GM21515 (cell line): ENCODE measurements at regions not wholly inside any gene's neighbourhood (a gene's known extent, or its start where the extent isn't known, plus 50 kb on each side); places are given as distances from the start of the nearest gene placed in this dataset.

Experiments used
- ATAC-seq: cut with Tn5 transposase; IDR thresholded peaks from one replicate; pipeline ENCODE4 v1.9.1; 2021; ENCODE audit not compliant: unreplicated experiment

GRCh38 chr5:103433211-103433610 lies 129.4 kb downstream of the NUDT12 start:
- ATAC-seq, result no peak

- ATAC-seq, result no peak
Observed at GRCh38 chr5:103428923-103429322, 133.7 kb downstream of the NUDT12 start.

GRCh38 chr5:103428411-103428871 lies 134.1 kb downstream of the NUDT12 start:
- no peak for ATAC-seq

- no peak for ATAC-seq
Observed at GRCh38 chr5:103427326-103427725, 135.3 kb downstream of the NUDT12 start.

- no peak for ATAC-seq
Observed at GRCh38 chr5:103425686-103426454, 136.7 kb downstream of the NUDT12 start.

GRCh38 chr5:103424453-103425205 lies 138.0 kb downstream of the NUDT12 start:
- ATAC-seq, result no peak

- no peak for ATAC-seq
Observed at GRCh38 chr5:103424026-103424425, 138.6 kb downstream of the NUDT12 start.

GRCh38 chr5:103422756-103423155 lies 139.8 kb downstream of the NUDT12 start:
- no peak for ATAC-seq

GRCh38 chr5:103414604-103415003 lies 148.0 kb downstream of the NUDT12 start:
- no peak for ATAC-seq

GRCh38 chr5:103411711-103412110 lies 150.9 kb downstream of the NUDT12 start:
- no peak for ATAC-seq

- peak; percentile 87 for ATAC-seq
Observed at GRCh38 chr5:103410172-103410571, 151.6 kb downstream of the MACIR start.

- no peak for ATAC-seq
Observed at GRCh38 chr5:103409013-103409670, 150.6 kb downstream of the MACIR start.

- ATAC-seq, result no peak
Observed at GRCh38 chr5:103408408-103408807, 149.8 kb downstream of the MACIR start.

GRCh38 chr5:103407402-103407801 lies 148.8 kb downstream of the MACIR start:
- no peak for ATAC-seq

GRCh38 chr5:103404483-103404882 lies 145.9 kb downstream of the MACIR start:
- no peak for ATAC-seq

- no peak for ATAC-seq
Observed at GRCh38 chr5:103402851-103403250, 144.3 kb downstream of the MACIR start.

- ATAC-seq, result no peak
Observed at GRCh38 chr5:103397739-103398581, 139.4 kb downstream of the MACIR start.

GRCh38 chr5:103394676-103395075 lies 136.1 kb downstream of the MACIR start:
- ATAC-seq, result no peak

GRCh38 chr5:103393101-103393754 lies 134.7 kb downstream of the MACIR start:
- no peak for ATAC-seq

- ATAC-seq, result no peak
Observed at GRCh38 chr5:103391659-103392058, 133.1 kb downstream of the MACIR start.
